GM12878 (cell line): ENCODE measurements at regions not wholly inside any gene's neighbourhood (a gene's known extent, or its start where the extent isn't known, plus 50 kb on each side); places are given as distances from the start of the nearest gene placed in this dataset.

Source experiments
- EGR1 ChIP-seq, 2 experiments: IDR thresholded peaks; 1 replicate in 1 of 2; 2 replicates in 1 of 2; pipeline ENCODE4 v1.6.1; 2011 to 2012; ENCODE audit warnings: low read depth in 2 of 2, low read length in 2 of 2, borderline replicate concordance in 1 of 2, mild to moderate bottlenecking in 1 of 2, moderate library complexity in 1 of 2
- EP300 ChIP-seq, 2 experiments: fragments of 150-350 bp in 1 of 2; IDR thresholded peaks; 2 replicates each; pipeline ENCODE4 v1.6.1; 2011 to 2012; ENCODE audit warnings: low read depth in 2 of 2, low read length in 2 of 2, borderline replicate concordance in 1 of 2, improper control_type of control experiment in 1 of 2, inconsistent platforms in 1 of 2; ENCODE audit not compliant: control insufficient read depth in 1 of 2
- POLR2AphosphoS5 ChIP-seq: IDR thresholded peaks from 2 replicates; pipeline ENCODE4 v1.6.1; 2011; ENCODE audit warnings: mild to moderate bottlenecking, low read length, inconsistent platforms
- TCF12 ChIP-seq: IDR thresholded peaks from 2 replicates; pipeline ENCODE4 v1.6.1; 2011; ENCODE audit warnings: low read depth, mild to moderate bottlenecking, low read length

GRCh38 chr2:65957886-65958285, 477.0 kb upstream of the MEIS1 start:
- TF ChIP-seq EGR1 (IDR thresholded peaks at IDR 0.05; ENCODE audit: borderline replicate concordance in 1 of 2, low read depth in 2 of 2, low read length in 2 of 2) (no peak), EP300 (IDR thresholded peaks at IDR 0.05; ENCODE audit: borderline replicate concordance in 1 of 2, control insufficient read depth in 1 of 2, low read depth in 2 of 2, low read length in 2 of 2) (no peak), TCF12 (no peak), POLR2AphosphoS5 (no peak)
